Hematopoietic multipotent progenitor cell (in vitro differentiated cells): ENCODE measurements at regions not wholly inside any gene's neighbourhood (a gene's known extent, or its start where the extent isn't known, plus 50 kb on each side); places are given as distances from the start of the nearest gene placed in this dataset.
A peak's percentile ranks its signal among the peaks of the same experiment; 100 is the strongest.
"Not testable (repeated sequence)": the region's sequence is repeated elsewhere in the genome, so short reads cannot be mapped to it uniquely, and the experiment has no call there.

ENCODE experiments used
- DNase-seq, 3 donors: peaks; one replicate each; pipeline ENCODE4 v3.0.0-alpha.2; 2011 to 2015; ENCODE audit warnings: low read depth in 2 of 3, low spot score in 2 of 3

DNA sequence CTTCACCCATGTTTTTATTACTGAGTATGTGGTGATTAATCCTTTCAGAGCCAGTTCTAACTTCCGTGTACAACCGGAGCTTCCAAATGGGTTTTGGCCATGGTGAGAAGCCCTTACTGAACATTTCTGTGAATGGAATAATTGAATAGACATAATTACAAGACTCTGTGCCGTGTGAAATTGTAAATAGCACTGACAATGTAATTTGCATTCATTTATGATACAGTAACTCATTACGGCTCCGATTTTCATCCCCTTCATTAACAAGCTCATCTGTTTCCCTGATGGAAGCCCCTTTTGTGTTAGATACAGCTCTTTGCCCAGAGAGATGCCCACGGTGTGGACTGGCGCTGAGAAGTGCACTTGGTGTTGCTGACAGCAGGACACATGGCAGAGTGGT lies 891.0 kb downstream of the AACS start:
- no peak for DNase-seq

- DNase-seq = no peak
These were observed 901.4 kb downstream of the AACS start for GRCh38 chr12:125966641-125967040.

DNA sequence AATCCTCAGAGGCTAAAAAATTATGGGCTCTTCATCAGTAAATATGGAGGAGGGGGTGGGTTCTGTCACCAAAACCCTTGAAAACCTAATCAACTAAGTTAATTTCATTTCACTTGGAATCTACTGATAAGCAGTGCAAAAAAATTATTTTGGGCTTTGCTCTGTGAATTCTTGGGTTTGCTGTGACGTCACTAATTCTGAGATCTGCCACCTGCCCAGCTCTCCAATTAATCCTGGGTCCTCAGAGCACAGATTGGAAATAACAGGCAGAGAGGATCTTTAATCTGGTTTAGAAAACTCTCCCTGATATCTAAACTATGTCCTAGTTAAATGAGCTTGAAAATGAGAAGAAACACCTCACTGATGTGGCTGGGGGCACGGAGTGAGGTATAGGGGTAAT lies 903.2 kb downstream of the AACS start:
- no peak for DNase-seq

DNA sequence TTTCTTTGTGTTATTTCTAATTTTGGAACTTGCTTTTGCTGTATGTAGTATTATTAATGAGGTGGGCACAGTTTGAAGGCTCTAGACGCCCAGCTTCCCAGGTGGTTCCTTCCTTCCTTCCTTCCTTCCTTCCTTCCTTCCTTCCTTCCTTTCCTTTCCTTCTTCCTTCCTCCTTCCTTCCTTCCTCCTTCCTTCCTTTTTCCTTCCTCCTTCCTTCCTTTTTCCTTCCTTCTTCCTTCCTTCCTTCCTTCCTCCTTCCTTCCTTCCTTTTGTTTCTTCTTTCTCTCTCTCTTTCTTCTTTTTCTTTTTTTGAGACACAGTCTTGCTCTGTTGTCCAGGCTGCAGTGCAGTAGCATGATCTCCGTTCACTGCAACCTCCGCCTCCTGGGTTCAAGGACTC lies 906.7 kb downstream of the AACS start:
- DNase-seq = no peak

GRCh38 chr12:125978286-125978685 lies 913.1 kb downstream of the AACS start:
- no peak for DNase-seq

DNA sequence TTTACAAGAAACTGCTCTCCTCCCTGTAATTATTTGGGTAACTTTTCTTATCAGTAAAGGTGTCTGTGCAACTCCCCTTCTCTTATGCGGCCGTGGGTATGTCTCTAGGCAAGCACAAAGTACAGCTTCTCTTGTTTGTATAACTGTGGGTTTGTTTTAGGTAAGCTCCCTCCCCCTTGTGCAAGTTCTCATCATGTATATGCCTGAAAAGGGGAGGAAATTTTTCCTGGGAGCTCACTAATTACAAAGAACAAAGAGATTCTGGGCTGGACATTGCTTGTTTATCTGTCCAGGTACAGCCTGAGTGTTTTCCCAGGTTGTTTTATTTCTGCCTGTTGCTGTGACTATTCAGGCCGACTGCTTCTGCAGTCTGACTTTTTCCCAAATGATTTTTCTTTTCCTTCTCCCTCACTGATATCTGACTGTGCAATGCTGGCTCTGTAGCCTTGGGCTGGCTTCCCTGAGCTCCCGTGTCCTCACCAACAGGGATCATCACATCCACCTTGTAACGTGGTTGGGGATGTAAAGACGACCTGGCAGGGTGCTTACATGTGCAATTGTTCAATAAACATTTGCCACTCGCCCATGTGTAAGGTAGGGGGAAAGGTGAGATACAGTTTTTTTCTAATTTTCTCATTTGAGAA lies 916.5 kb downstream of the AACS start:
- DNase-seq = no peak

DNA sequence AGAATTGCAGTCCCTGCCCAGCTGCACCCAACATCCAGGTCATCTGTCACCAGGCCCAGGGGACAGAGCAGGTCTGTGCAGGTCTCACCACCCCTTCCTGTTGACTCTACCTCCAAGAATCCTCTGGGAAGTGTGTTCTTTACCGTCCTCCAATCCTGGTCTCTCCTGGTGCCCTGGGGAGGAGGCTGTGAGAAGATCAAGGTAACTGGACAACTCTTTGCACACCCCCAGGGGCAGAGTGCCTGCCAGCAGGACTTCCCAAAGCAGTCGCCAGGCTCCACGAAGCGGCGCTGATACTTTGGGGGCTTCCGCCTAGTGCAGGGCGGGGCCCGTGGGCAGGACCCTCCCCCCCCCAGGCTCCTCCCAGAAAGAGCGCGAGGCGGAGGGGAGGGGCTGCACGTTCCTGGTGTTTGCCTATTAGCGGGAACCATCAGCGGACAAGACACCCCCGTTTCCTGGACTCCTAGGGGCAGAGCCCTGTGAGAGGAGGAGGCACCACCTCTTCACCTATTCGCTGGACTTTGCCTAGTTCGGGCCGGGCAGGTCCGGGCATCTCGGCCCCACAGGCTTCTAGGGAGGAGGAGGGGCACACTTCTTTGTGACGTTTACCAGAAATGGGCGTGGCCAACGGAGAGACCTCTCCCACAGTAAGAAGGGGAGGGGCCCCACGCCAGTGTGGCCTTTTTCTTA lies 918.0 kb downstream of the AACS start:
- DNase-seq = peak in 2 of 3 donors; percentile 50 to 79

DNA sequence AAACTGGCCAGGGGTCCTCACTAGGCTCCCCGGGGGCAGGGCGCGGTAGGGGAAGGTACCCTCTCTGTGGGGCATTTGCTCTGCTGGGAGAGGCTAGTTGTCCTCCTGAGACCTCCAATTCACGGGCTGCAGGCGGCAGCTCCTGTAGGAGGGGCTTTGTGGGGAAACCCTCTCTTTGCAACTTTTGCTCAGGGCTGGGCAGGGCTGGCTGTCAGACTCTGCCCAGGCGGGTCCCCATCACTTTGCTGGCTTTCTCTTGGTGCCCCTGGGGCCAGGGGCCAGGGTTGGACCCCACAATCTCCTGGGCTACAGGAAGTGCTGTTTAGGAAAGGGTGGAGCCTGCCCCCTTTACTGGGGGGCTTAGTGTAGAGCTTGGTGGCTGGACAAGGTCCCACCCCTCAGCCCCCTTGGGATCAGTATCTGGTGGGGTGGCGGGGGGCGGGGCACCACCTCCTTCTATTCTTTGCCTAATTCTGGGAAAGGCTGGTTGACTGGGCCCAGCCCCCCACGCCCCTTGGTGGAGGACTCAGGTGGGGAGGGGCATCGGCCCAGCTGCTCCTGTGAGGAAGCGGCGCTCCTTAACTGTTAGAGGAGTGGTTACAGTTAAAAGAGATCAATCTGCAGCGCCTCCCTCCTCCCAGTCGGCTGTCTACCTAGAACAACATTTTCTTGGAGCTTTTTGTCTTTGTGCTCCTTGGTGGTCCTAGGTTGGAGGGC lies 918.7 kb downstream of the AACS start:
- DNase-seq = peak in 1 of 3 donors; percentile 5

DNA sequence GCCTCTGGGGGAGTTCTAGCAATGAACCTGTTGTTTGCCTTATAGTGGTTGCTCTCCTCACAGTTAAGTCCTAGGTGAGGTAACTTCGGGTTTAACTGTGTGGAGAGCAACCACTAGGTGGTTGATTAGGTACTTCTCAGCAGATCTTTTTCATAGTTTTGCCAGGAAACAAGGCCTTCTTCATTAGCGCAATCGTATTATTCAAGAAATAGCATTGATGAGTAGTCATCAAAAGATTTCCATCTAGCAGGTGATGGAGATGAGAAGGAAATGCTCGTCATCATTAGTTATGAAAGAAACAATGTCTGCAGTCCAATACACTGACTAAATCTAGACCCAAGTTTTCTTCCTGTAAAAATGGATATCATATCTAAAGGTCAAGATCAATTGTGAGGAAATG lies 923.3 kb downstream of the AACS start:
- no peak for DNase-seq

DNA sequence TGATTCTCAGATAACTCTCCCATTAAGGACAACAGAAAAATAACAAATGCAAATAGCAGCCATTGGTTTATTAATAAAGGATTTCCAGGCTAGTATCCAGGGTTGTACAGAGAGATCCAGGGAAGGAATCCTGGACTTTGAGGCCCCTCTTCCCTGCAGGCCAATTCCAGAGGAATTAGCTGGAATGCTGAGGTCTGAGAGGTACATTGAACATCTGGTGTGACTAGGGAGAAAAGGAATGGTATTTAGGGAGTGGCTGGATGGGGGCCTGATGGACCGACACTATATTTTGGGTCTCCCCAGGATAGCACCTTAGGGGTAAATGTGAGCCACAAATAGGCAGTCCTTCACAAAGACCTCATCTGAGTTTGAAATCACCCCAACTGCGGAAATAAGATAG lies 924.5 kb downstream of the AACS start:
- DNase-seq = no peak

DNA sequence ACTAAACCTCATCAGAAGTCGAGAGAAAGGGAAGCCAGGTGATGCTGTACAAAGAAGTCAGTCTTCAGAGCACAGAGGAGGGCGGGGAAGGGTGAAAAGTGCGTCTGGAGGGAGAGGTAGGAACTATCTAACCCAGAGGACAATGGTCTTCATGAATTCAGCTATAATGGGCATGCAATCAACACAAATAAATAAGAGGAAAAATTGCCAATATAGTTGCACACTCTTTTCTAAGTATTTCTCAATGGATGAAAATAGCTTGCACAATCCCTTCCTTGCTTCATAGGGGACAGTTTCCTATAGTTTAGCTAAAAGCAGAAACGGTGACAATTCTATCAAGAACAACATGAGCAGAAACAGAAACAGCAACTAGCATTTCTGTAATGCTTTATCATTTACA lies 931.2 kb downstream of the AACS start:
- DNase-seq = no peak

DNA sequence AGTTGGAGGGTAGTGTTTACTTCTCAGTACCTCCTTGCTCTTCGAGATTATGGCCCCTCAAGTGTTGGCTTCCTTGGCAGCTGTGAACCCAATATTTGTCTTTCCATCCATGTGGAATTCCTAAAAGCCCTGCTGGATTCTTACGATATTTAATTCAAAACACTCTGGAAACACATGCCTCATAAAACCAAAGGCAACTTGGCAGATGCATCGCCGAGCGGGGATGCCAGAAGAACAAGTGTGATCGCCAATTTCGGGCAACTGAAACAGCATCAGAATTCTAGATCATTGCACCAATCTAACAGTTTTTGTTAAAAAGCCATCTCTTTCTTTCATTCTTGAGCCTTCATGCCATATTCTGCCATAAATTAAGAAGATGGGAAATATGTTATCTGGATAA lies 934.4 kb downstream of the AACS start:
- DNase-seq = no peak

GRCh38 chr12:126019385-126019784 lies 954.1 kb downstream of the AACS start:
- no peak for DNase-seq

- DNase-seq = no peak
These were observed 956.4 kb downstream of the AACS start for GRCh38 chr12:126021675-126022074.

DNA sequence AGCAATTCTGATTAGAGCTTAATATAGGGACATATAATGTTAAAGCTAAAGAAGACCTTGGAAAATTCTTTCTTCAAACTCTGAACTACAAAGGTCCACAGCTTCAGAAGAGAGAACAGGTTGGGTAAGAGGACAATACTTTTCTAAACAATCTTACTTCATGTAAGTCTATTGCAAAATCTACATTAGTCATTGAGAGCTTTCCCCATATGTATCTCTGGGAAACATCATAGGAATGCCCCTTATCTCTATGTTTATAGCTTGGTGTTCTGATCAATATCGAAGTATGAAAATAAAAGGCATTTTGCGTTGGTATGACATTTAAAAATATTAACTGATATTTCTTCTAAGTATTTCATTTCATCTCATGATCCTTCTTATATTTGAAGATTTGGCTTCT lies 962.6 kb downstream of the AACS start:
- DNase-seq = no peak

- DNase-seq = no peak
These were observed 965.3 kb downstream of the AACS start for GRCh38 chr12:126030573-126030972.

DNA sequence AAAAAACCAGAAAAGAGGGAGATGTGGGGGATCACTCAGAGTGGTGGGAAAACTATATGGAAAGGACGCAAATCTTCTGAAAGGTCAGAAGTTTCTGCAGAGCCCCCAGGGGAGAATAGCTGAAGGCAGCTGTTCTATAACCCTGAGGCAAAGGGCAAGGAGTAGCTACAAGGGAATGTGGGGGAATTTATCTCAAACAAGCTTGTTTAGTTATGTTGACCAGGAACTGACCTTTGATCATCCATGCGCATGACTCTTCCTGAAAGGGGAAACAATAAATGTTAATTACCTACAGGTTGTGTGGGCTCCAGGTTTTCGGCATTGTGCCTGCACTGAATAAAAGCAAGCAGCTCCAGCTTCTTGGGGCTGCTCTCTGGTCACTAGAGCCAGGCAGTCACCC lies 968.5 kb downstream of the AACS start:
- DNase-seq = no peak

- DNase-seq = no peak
These were observed 971.1 kb downstream of the AACS start for GRCh38 chr12:126036348-126036747.

DNA sequence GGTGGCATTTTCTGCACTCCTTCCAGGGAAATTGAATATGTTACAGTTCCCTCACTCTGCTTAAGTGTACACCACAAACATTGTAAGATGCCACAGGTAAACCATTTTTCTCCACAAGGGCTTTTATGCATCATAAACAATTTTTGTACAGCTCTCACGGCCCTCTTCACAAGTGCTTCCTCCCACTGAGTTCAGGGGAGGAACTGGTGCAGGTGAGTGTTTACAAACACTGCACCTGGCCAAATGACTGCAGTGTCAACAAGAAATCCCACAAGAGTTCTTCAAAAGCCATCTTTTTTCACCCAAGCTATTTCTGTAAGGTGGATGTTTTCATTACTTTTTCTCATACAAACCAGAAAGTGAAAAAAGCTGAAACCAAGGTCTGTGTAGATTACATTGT lies 973.2 kb downstream of the AACS start:
- DNase-seq = no peak

- DNase-seq = no peak
These were observed 975.1 kb downstream of the AACS start for GRCh38 chr12:126040307-126040706.

DNA sequence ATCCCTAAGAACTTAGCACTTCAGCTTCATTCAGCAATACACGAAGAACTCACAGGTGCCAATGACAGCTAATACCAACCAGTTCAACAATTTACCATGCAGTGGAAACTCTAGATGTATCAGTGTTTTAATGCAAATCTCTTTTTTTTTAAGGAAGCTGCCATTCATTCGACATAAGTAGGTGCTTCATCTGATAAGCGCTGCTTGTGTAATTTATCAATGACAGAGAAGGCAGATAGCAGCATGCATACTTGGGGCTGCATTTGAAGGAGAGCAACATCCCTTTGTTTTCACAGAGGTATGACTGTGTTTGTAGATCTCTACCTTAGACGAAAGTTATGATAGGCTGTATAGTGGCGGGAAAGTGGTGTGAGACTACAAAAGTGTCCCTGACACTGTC lies 977.1 kb downstream of the AACS start:
- no peak for DNase-seq

GRCh38 chr12:126049501-126049900 lies 984.3 kb downstream of the AACS start:
- not testable (repeated sequence) for DNase-seq
